ENCODE measurements at regions not wholly inside any gene's neighbourhood (a gene's known extent, or its start where the extent isn't known, plus 50 kb on each side); places are given as distances from the start of the nearest gene placed in this dataset.

DNA sequence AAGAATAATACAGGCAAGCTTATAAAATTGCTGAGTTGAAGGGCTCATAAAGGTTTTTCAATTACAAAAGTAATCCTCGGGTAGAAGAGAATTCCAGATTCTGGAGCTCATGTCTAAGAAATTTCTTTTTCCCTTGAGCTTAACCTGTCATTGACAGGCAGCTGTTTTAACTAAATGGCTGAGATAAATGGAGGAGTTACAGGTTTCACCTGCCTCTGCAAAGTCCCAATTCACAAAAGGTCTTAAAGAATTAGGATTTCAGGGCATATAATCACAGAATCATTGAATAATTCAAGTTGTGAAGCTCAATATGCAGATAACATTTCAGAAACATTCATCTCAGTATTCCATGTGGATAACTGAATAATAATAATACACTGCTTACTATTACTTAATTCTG is 660.1 kb upstream of the NRSN1 start:
- H3K9me2 ChIP-seq (ENCODE audit: insufficient read depth, low read length) = no peaks in the 10 kb centered on the region
- H4K20me1 ChIP-seq (ENCODE audit: insufficient read depth) = no peaks in the 10 kb centered on the region
- TF ChIP-seq EP300 (conservative IDR thresholded peaks at IDR 0.05; ENCODE audit: poor library complexity, severe bottlenecking) (peak; percentile 61), TAF1 (IDR thresholded peaks at IDR 0.05; ENCODE audit: low read depth) (no peak), POLR2AphosphoS5 (IDR thresholded peaks at IDR 0.05) (peak; percentile 39), MXI1 (conservative IDR thresholded peaks at IDR 0.05; ENCODE audit: poor library complexity, severe bottlenecking) (no peak)
- TF ChIP-seq, protein P1, sequence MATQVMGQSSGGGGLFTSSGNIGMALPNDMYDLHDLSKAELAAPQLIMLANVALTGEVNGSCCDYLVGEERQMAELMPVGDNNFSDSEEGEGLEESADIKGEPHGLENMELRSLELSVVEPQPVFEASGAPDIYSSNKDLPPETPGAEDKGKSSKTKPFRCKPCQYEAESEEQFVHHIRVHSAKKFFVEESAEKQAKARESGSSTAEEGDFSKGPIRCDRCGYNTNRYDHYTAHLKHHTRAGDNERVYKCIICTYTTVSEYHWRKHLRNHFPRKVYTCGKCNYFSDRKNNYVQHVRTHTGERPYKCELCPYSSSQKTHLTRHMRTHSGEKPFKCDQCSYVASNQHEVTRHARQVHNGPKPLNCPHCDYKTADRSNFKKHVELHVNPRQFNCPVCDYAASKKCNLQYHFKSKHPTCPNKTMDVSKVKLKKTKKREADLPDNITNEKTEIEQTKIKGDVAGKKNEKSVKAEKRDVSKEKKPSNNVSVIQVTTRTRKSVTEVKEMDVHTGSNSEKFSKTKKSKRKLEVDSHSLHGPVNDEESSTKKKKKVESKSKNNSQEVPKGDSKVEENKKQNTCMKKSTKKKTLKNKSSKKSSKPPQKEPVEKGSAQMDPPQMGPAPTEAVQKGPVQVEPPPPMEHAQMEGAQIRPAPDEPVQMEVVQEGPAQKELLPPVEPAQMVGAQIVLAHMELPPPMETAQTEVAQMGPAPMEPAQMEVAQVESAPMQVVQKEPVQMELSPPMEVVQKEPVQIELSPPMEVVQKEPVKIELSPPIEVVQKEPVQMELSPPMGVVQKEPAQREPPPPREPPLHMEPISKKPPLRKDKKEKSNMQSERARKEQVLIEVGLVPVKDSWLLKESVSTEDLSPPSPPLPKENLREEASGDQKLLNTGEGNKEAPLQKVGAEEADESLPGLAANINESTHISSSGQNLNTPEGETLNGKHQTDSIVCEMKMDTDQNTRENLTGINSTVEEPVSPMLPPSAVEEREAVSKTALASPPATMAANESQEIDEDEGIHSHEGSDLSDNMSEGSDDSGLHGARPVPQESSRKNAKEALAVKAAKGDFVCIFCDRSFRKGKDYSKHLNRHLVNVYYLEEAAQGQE (IDR thresholded peaks at IDR 0.05; ENCODE audit: borderline replicate concordance) = peak; percentile 94
- TF ChIP-seq, protein P2, sequence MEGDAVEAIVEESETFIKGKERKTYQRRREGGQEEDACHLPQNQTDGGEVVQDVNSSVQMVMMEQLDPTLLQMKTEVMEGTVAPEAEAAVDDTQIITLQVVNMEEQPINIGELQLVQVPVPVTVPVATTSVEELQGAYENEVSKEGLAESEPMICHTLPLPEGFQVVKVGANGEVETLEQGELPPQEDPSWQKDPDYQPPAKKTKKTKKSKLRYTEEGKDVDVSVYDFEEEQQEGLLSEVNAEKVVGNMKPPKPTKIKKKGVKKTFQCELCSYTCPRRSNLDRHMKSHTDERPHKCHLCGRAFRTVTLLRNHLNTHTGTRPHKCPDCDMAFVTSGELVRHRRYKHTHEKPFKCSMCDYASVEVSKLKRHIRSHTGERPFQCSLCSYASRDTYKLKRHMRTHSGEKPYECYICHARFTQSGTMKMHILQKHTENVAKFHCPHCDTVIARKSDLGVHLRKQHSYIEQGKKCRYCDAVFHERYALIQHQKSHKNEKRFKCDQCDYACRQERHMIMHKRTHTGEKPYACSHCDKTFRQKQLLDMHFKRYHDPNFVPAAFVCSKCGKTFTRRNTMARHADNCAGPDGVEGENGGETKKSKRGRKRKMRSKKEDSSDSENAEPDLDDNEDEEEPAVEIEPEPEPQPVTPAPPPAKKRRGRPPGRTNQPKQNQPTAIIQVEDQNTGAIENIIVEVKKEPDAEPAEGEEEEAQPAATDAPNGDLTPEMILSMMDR (IDR thresholded peaks at IDR 0.05; ENCODE audit: poor library complexity, severe bottlenecking) = no peak
- H3F3A ChIP-seq (ENCODE audit: insufficient read depth, low read length, poor library complexity, severe bottlenecking) = peaks cover 5% of the 10 kb centered on the region
- H3K27me3 ChIP-seq (ENCODE audit: insufficient read depth, low read depth, low read length) = no peaks in the 10 kb centered on the region
- no peaks in the 10 kb centered on the region for H3K79me2 ChIP-seq (replicated peaks; ENCODE audit: insufficient read depth, low read length)
- H3K4me2 ChIP-seq (ENCODE audit: low read length) = peak overlapping the region; percentile 38
- no peak overlapping the region for H3K4me3 ChIP-seq (ENCODE audit: low read length)
- no peaks in the 10 kb centered on the region for H3K36me3 ChIP-seq (ENCODE audit: insufficient read depth, low read length)
- H3K27ac ChIP-seq (ENCODE audit: low read length) = peak overlapping the region; percentile 62
- H2AFZ ChIP-seq (ENCODE audit: low read depth, low read length) = no peak overlapping the region
- no peak overlapping the region for H3K9ac ChIP-seq (ENCODE audit: low read length)
- H3K9me3 ChIP-seq (ENCODE audit: low read length) = no peaks in the 10 kb centered on the region

GRCh38 chr6:23477586-23477985 is 648.4 kb upstream of the NRSN1 start:
- no peak overlapping the region for H3K4me3 ChIP-seq (ENCODE audit: low read length)
- no peaks in the 10 kb centered on the region for H3K27me3 ChIP-seq (ENCODE audit: insufficient read depth, low read depth, low read length)
- no peak overlapping the region for H3K27ac ChIP-seq (ENCODE audit: low read length)
- no peaks in the 10 kb centered on the region for H3K9me2 ChIP-seq (ENCODE audit: insufficient read depth, low read length)
- H4K20me1 ChIP-seq (ENCODE audit: insufficient read depth) = no peaks in the 10 kb centered on the region
- H3K9ac ChIP-seq (ENCODE audit: low read length) = no peak overlapping the region
- no peaks in the 10 kb centered on the region for H3K9me3 ChIP-seq (ENCODE audit: low read length)
- TF ChIP-seq TAF1 (IDR thresholded peaks at IDR 0.05; ENCODE audit: low read depth) (no peak), SMC3 (conservative IDR thresholded peaks at IDR 0.05; ENCODE audit: poor library complexity) (no peak), EZH2 (IDR thresholded peaks at IDR 0.05; ENCODE audit: borderline replicate concordance, insufficient read depth, low read length, poor library complexity, severe bottlenecking) (no peak), RAD21 (conservative IDR thresholded peaks at IDR 0.05) (no peak), EP300 (conservative IDR thresholded peaks at IDR 0.05; ENCODE audit: poor library complexity, severe bottlenecking) (no peak), MXI1 (conservative IDR thresholded peaks at IDR 0.05; ENCODE audit: poor library complexity, severe bottlenecking) (no peak), POLR2AphosphoS5 (IDR thresholded peaks at IDR 0.05) (no peak)
- TF ChIP-seq, protein P2 (IDR thresholded peaks at IDR 0.05; ENCODE audit: poor library complexity, severe bottlenecking) = no peak
- TF ChIP-seq, protein P1 (IDR thresholded peaks at IDR 0.05; ENCODE audit: borderline replicate concordance) = no peak
- no peak overlapping the region for H3K4me2 ChIP-seq (ENCODE audit: low read length)
- no peaks in the 10 kb centered on the region for H3K36me3 ChIP-seq (ENCODE audit: insufficient read depth, low read length)
- no peak overlapping the region for H2AFZ ChIP-seq (ENCODE audit: low read depth, low read length)
- no peaks in the 10 kb centered on the region for H3K79me2 ChIP-seq (replicated peaks; ENCODE audit: insufficient read depth, low read length)
- no peaks in the 10 kb centered on the region for H3F3A ChIP-seq (ENCODE audit: insufficient read depth, low read length, poor library complexity, severe bottlenecking)

All from neural cell (in vitro differentiated cells).